GM12878 (cell line): ENCODE measurements at regions not wholly inside any gene's neighbourhood (a gene's known extent, or its start where the extent isn't known, plus 50 kb on each side); places are given as distances from the start of the nearest gene placed in this dataset.

Experiments used
- ASH2L ChIP-seq: fragments of 300-600, 200-600 bp; sonication (generic); IDR thresholded peaks from 2 replicates; pipeline ENCODE4 v1.6.1; 2017; ENCODE audit warnings: low read depth, mild to moderate bottlenecking, borderline replicate concordance
- BACH1 ChIP-seq: fragments of 450-650 bp; IDR thresholded peaks from 2 replicates; pipeline ENCODE4 v1.6.1; 2017; ENCODE audit warnings: mild to moderate bottlenecking, borderline replicate concordance
- BCL11A ChIP-seq: IDR thresholded peaks from 2 replicates; pipeline ENCODE4 v1.6.1; 2011; ENCODE audit warnings: low read depth, low read length
- CBX3 ChIP-seq: fragments of 200-600 bp; sonication (generic); IDR thresholded peaks from 2 replicates; pipeline ENCODE4 v1.6.1; 2016; ENCODE audit warnings: low read depth, borderline replicate concordance
- CUX1 ChIP-seq: IDR thresholded peaks from 2 replicates; pipeline ENCODE4 v1.6.1; 2012; ENCODE audit warnings: improper control_type of control experiment, low read depth, low read length; ENCODE audit not compliant: insufficient replicate concordance
- E2F4 ChIP-seq: IDR thresholded peaks from 2 replicates; pipeline ENCODE4 v1.6.1; 2012; ENCODE audit warnings: low read depth, low read length, improper control_type of control experiment
- EED ChIP-seq: sonication (generic); IDR thresholded peaks from 2 replicates; pipeline ENCODE4 v1.6.1; 2016; ENCODE audit warnings: antibody characterized with exemption, low read depth
- EGR1 ChIP-seq, 2 experiments: IDR thresholded peaks; 1 replicate in 1 of 2; 2 replicates in 1 of 2; pipeline ENCODE4 v1.6.1; 2011 to 2012; ENCODE audit warnings: low read depth in 2 of 2, low read length in 2 of 2, borderline replicate concordance in 1 of 2, mild to moderate bottlenecking in 1 of 2, moderate library complexity in 1 of 2
- FOS ChIP-seq: IDR thresholded peaks from 3 replicates; pipeline ENCODE4 v1.6.1; 2011; ENCODE audit warnings: borderline replicate concordance; ENCODE audit not compliant: insufficient read length; ENCODE audit errors: extremely low read depth
- GABPA ChIP-seq: IDR thresholded peaks from 2 replicates; pipeline ENCODE4 v1.6.1; 2014; ENCODE audit warnings: antibody characterized with exemption, low read depth, mild to moderate bottlenecking, inconsistent platforms
- KDM1A ChIP-seq: fragments of 200-600 bp; sonication (generic); IDR thresholded peaks from 2 replicates; pipeline ENCODE4 v1.6.1; 2016; ENCODE audit warnings: borderline replicate concordance
- RELA ChIP-seq: fragments of 450-650 bp; IDR thresholded peaks from 2 replicates; pipeline ENCODE4 v1.8.0; 2014; ENCODE audit warnings: borderline replicate concordance; ENCODE audit not compliant: partially characterized antibody
- SMC3 ChIP-seq: IDR thresholded peaks from 2 replicates; pipeline ENCODE4 v1.6.1; 2011; ENCODE audit warnings: low read length, improper control_type of control experiment, borderline replicate concordance
- SRF ChIP-seq, 2 experiments: IDR thresholded peaks; 2 replicates each; pipeline ENCODE4 v1.6.1; 2011; ENCODE audit warnings: low read depth in 2 of 2, low read length in 2 of 2, mild to moderate bottlenecking in 1 of 2, moderate library complexity in 1 of 2
- TCF12 ChIP-seq: IDR thresholded peaks from 2 replicates; pipeline ENCODE4 v1.6.1; 2011; ENCODE audit warnings: low read depth, mild to moderate bottlenecking, low read length
- USF2 ChIP-seq: IDR thresholded peaks from 2 replicates; pipeline ENCODE4 v1.6.1; 2011; ENCODE audit warnings: low read depth, low read length, improper control_type of control experiment, borderline replicate concordance
- ZNF384 ChIP-seq: IDR thresholded peaks from 2 replicates; pipeline ENCODE4 v1.6.1; 2012; ENCODE audit warnings: low read depth, mild to moderate bottlenecking, low read length, improper control_type of control experiment, borderline replicate concordance
- TF ChIP-seq, protein P1 (sequence below): IDR thresholded peaks from 2 replicates; pipeline ENCODE4 v1.6.1; 2011; ENCODE audit warnings: borderline replicate concordance, low read depth, mild to moderate bottlenecking, moderate library complexity, low read length; ENCODE audit not compliant: insufficient read depth, poor library complexity, severe bottlenecking
- TF ChIP-seq, protein P2 (sequence below): fragments of 450-650 bp; IDR thresholded peaks from 2 replicates; pipeline ENCODE4 v1.6.1; 2016; ENCODE audit warnings: mild to moderate bottlenecking

GRCh38 chr12:75960086-75960910, 71.3 kb downstream of the PHLDA1 start (continued):
- TF ChIP-seq SMC3 (no peak), USF2 (no peak), E2F4 (no peak), TCF12 (peak; percentile 87), CBX3 (no peak), RELA (no peak), EED (no peak), CUX1 (no peak), BACH1 (no peak), BCL11A (no peak), ASH2L (no peak), SRF (IDR thresholded peaks at IDR 0.05; ENCODE audit: low read depth in 2 of 2, low read length in 2 of 2) (no peak), FOS (no peak), EGR1 (IDR thresholded peaks at IDR 0.05; ENCODE audit: borderline replicate concordance in 1 of 2, low read depth in 2 of 2, low read length in 2 of 2) (no peak), KDM1A (no peak), ZNF384 (peak; percentile 60; the same call in 1 of the 2 replicates), GABPA (no peak)
- TF ChIP-seq, protein P1, sequence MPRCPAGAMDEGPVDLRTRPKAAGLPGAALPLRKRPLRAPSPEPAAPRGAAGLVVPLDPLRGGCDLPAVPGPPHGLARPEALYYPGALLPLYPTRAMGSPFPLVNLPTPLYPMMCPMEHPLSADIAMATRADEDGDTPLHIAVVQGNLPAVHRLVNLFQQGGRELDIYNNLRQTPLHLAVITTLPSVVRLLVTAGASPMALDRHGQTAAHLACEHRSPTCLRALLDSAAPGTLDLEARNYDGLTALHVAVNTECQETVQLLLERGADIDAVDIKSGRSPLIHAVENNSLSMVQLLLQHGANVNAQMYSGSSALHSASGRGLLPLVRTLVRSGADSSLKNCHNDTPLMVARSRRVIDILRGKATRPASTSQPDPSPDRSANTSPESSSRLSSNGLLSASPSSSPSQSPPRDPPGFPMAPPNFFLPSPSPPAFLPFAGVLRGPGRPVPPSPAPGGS = no peak
- TF ChIP-seq, protein P2, sequence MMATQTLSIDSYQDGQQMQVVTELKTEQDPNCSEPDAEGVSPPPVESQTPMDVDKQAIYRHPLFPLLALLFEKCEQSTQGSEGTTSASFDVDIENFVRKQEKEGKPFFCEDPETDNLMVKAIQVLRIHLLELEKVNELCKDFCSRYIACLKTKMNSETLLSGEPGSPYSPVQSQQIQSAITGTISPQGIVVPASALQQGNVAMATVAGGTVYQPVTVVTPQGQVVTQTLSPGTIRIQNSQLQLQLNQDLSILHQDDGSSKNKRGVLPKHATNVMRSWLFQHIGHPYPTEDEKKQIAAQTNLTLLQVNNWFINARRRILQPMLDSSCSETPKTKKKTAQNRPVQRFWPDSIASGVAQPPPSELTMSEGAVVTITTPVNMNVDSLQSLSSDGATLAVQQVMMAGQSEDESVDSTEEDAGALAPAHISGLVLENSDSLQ = no peak
